IMR-90 (cell line): ENCODE measurements at regions not wholly inside any gene's neighbourhood (a gene's known extent, or its start where the extent isn't known, plus 50 kb on each side); places are given as distances from the start of the nearest gene placed in this dataset.

ENCODE experiments used
- ATAC-seq: fragments of 200-7000 bp; cut with Tn5 transposase; 2 replicates; pipeline ENCODE4 v1.9.1; 2020; ENCODE audit warnings: low read depth, mild to moderate bottlenecking, moderate library complexity
- BruUV-seq: library from RNA; stranded (reverse); fragments of 400-500 nt; replicated peaks from 2 replicates; lab custom pipeline; 2021; lab: Mats Ljungman, UMichigan
- CTCF ChIA-PET: fragments of 300-600 bp; formaldehyde crosslinking; extraction: SDS; loops from one replicate; lab custom pipeline; 2021; ENCODE audit warnings: antibody characterized with exemption; lab: Yijun Ruan, JAX
- POLR2A ChIA-PET: fragments of 300-600 bp; sonication (Branson Sonifier 250); formaldehyde crosslinking; loops from one replicate; lab custom pipeline; 2022; ENCODE audit warnings: antibody characterized with exemption; ENCODE audit not compliant: unreplicated experiment; lab: Charles Lee
- DNase-seq: peaks from one replicate; pipeline ENCODE4 v3.0.0; 2013
- H2AFZ ChIP-seq: replicated peaks from 2 replicates; pipeline ENCODE3; 2013; ENCODE audit warnings: low read length, mild to moderate bottlenecking; ENCODE audit not compliant: poor library complexity
- H2AK5ac ChIP-seq: 2 replicates; pipeline ENCODE4 v1.6.1; 2013; ENCODE audit warnings: low read depth, low read length, inconsistent platforms
- H2AK9ac ChIP-seq: replicated peaks from 2 replicates; pipeline ENCODE3; 2013; ENCODE audit warnings: mild to moderate bottlenecking, low read depth, low read length, moderate library complexity; ENCODE audit not compliant: poor library complexity
- H2BK120ac ChIP-seq: 2 replicates; pipeline ENCODE4 v1.6.1; 2013; ENCODE audit warnings: low read depth, low read length, inconsistent platforms
- H2BK15ac ChIP-seq: 3 replicates; pipeline ENCODE4 v1.6.1; 2013; ENCODE audit warnings: low read depth, low read length, inconsistent platforms
- H2BK20ac ChIP-seq: 2 replicates; pipeline ENCODE4 v1.6.1; 2013; ENCODE audit warnings: low read depth, mild to moderate bottlenecking, inconsistent platforms, low read length, moderate library complexity
- H2BK5ac ChIP-seq: 2 replicates; pipeline ENCODE4 v1.6.1; 2013; ENCODE audit warnings: mild to moderate bottlenecking, low read depth, low read length, inconsistent platforms; ENCODE audit not compliant: poor library complexity, severe bottlenecking
- H3K14ac ChIP-seq: replicated peaks from 2 replicates; pipeline ENCODE4 v1.6.1; 2013; ENCODE audit warnings: low read depth, low read length, inconsistent platforms
- H3K18ac ChIP-seq: 2 replicates; pipeline ENCODE4 v1.6.1; 2013; ENCODE audit warnings: low read depth, low read length, control low read depth
- H3K23ac ChIP-seq: 2 replicates; pipeline ENCODE4 v1.6.1; 2013; ENCODE audit warnings: low read depth, low read length, inconsistent platforms
- H3K27ac ChIP-seq: 2 replicates; pipeline ENCODE4 v1.5.1; 2013; ENCODE audit warnings: mild to moderate bottlenecking, control low read depth, low read length; ENCODE audit not compliant: insufficient read depth
- H3K27me3 ChIP-seq: 2 replicates; pipeline ENCODE4 v1.6.1; 2013; ENCODE audit warnings: low read length; ENCODE audit not compliant: control insufficient read depth, insufficient read depth
- H3K36me3 ChIP-seq: 2 replicates; pipeline ENCODE4 v1.6.1; 2013; ENCODE audit warnings: low read length, mixed read lengths; ENCODE audit not compliant: control insufficient read depth, insufficient read depth
- H3K4ac ChIP-seq: 2 replicates; pipeline ENCODE4 v1.6.1; 2013; ENCODE audit warnings: low read depth, low read length, inconsistent platforms
- H3K4me1 ChIP-seq: 2 replicates; pipeline ENCODE4 v1.6.1; 2013; ENCODE audit warnings: low read length, mixed read lengths; ENCODE audit not compliant: control insufficient read depth, insufficient read depth
- H3K4me2 ChIP-seq: 2 replicates; pipeline ENCODE4 v1.6.1; 2013; ENCODE audit warnings: low read depth, mild to moderate bottlenecking, control low read depth, low read length, moderate library complexity
- H3K4me3 ChIP-seq: 2 replicates; pipeline ENCODE4 v1.5.1; 2013; ENCODE audit warnings: low read depth, mild to moderate bottlenecking, control low read depth, low read length, moderate library complexity; ENCODE audit not compliant: insufficient read depth
- H3K56ac ChIP-seq: 2 replicates; pipeline ENCODE4 v1.6.1; 2013; ENCODE audit warnings: low read length, inconsistent platforms; ENCODE audit not compliant: insufficient read depth; ENCODE audit errors: extremely low read depth
- H3K79me1 ChIP-seq, 2 experiments: 2 replicates each; pipeline ENCODE4 v1.6.1; 2013; ENCODE audit warnings: low read length in 2 of 2, inconsistent platforms in 1 of 2, low read depth in 1 of 2
- H3K9ac ChIP-seq: 2 replicates; pipeline ENCODE4 v1.6.1; 2013; ENCODE audit warnings: low read depth, low read length, control low read depth
- H3K9me1 ChIP-seq: 2 replicates; pipeline ENCODE4 v1.6.1; 2013; ENCODE audit warnings: low read length, inconsistent platforms; ENCODE audit not compliant: insufficient read depth
- H3K9me3 ChIP-seq: 2 replicates; pipeline ENCODE4 v1.6.1; 2013; ENCODE audit warnings: low read length; ENCODE audit not compliant: control insufficient read depth, insufficient read depth
- H4K20me1 ChIP-seq: 2 replicates; pipeline ENCODE4 v1.6.1; 2013; ENCODE audit warnings: low read length, inconsistent platforms; ENCODE audit not compliant: insufficient read depth
- H4K5ac ChIP-seq: 2 replicates; pipeline ENCODE4 v1.6.1; 2013; ENCODE audit warnings: mild to moderate bottlenecking, low read depth, low read length, control low read depth
- H4K8ac ChIP-seq, 2 experiments: 2 replicates each; pipeline ENCODE4 v1.6.1; 2013; ENCODE audit warnings: low read depth in 2 of 2, low read length in 2 of 2, control low read depth in 1 of 2, inconsistent platforms in 1 of 2
- H4K91ac ChIP-seq: 2 replicates; pipeline ENCODE4 v1.6.1; 2013; ENCODE audit warnings: low read depth, low read length, inconsistent platforms; ENCODE audit not compliant: insufficient read depth
- CEBPB ChIP-seq: IDR thresholded peaks from 2 replicates; pipeline ENCODE4 v1.6.1; 2012; ENCODE audit warnings: low read depth, low read length, improper control_type of control experiment
- CHD1 ChIP-seq: IDR thresholded peaks from 2 replicates; pipeline ENCODE4 v1.6.1; 2012; ENCODE audit warnings: low read depth, low read length, improper control_type of control experiment
- dilution Hi-C: fragments of 300-500 bp; cut with HindIII; formaldehyde crosslinking; loops from one replicate; pipeline ENCODE4 v1.14.3; 2018; ENCODE audit warnings: low sequenced_read_pairs; ENCODE audit not compliant: unreplicated experiment
- in situ Hi-C: fragments of 300-500 bp; cut with MboI; formaldehyde crosslinking; loops from 3 replicates; pipeline ENCODE4 v1.14.3; 2019; ENCODE audit warnings: low sequenced_read_pairs, inconsistent platforms, mixed read lengths
- intact Hi-C: fragments of 100-400 bp; cut with micrococcal nuclease; formaldehyde crosslinking; loops from 2 replicates; pipeline ENCODE4 v1.10.0; 2022

DNA sequence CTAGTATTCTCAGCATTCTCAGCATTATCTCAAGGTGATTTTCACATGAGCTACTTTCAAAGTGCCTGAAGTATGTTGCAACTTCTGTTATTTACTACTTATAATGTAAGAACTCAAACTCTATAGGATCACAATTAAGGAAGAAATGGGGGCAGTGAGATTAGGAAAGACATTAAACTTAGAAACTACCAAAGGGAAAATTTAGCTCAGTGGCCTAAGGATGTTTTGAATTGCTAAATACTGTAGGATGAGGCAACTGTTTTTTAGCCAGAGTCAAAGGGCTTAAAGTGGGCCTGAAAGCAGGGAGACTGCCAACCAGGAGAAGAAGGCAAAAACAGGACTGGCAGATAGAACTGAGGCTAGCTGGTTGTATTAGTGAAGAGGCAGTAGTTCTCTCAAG lies 55.5 kb upstream of the MBNL1 start:
- no peaks in the 10 kb centered on the region for H3K9me3 ChIP-seq
- no peak overlapping the region for H3K56ac ChIP-seq
- BruUV-seq = no TSS peak
- H3K14ac ChIP-seq = 0 out of 2 replicates have a peak overlapping the region, but pooled peaks have one; percentile 33
- peaks cover 3% of the 10 kb centered on the region; the same call in 1 of the 2 replicates for H3K9me1 ChIP-seq
- intact Hi-C loops = loop anchor here (10.0 kb wide), 1 partner anchor 52 kb away; the partner anchor contains the start of gene MBNL1
- TF ChIP-seq CEBPB = peak; percentile 60
- TF ChIP-seq CHD1 = no peak
- no peak overlapping the region for H3K4me3 ChIP-seq
- peak overlapping the region; percentile 84 for H3K18ac ChIP-seq
- ChIA-PET POLR2A (no interaction called here), CTCF (no interaction called here)
- H3K36me3 ChIP-seq = no peaks in the 10 kb centered on the region
- ATAC-seq (peak; percentile 49; the same call in 1 of the 2 replicates), DNase-seq (no peak)
- H3K9ac ChIP-seq = 0 out of 2 replicates have a peak overlapping the region, but pooled peaks have one; percentile 46
- H4K5ac ChIP-seq = 0 out of 2 replicates have a peak overlapping the region, but pooled peaks have one; percentile 49
- no peak overlapping the region for H3K4ac ChIP-seq
- peak overlapping the region; percentile 45; the same call in 1 of the 2 replicates for H3K23ac ChIP-seq
- no peak overlapping the region for H2AFZ ChIP-seq
- no peak overlapping the region for H3K4me2 ChIP-seq
- H2BK5ac ChIP-seq = no peak overlapping the region
- H4K8ac ChIP-seq = peak overlapping the region in 1 of 2 experiments; percentile 9; a peak in 1 of 4 replicates
- H2BK120ac ChIP-seq = no peak overlapping the region
- H3K27ac ChIP-seq = no peak overlapping the region
- H2AK9ac ChIP-seq = no peak overlapping the region
- no peaks in the 10 kb centered on the region for H3K79me1 ChIP-seq
- no peaks in the 10 kb centered on the region for H4K20me1 ChIP-seq
- in situ Hi-C loops = no loop called here
- no peak overlapping the region for H2AK5ac ChIP-seq
- dilution Hi-C loops = no loop called here
- H2BK20ac ChIP-seq = no peak overlapping the region
- no peak overlapping the region for H2BK15ac ChIP-seq
- H3K27me3 ChIP-seq = no peaks in the 10 kb centered on the region
- no peak overlapping the region; the same call in 1 of the 2 replicates for H4K91ac ChIP-seq
- peaks cover 4% of the 10 kb centered on the region for H3K4me1 ChIP-seq
